K562 (cell line): ENCODE measurements at regions not wholly inside any gene's neighbourhood (a gene's known extent, or its start where the extent isn't known, plus 50 kb on each side); places are given as distances from the start of the nearest gene placed in this dataset.

ENCODE experiments used
- CREM ChIP-seq: IDR thresholded peaks from 2 replicates; pipeline ENCODE4 v1.6.1; 2014; ENCODE audit warnings: antibody characterized with exemption, low read depth
- EZH2 ChIP-seq: IDR thresholded peaks from 2 replicates; pipeline ENCODE4 v1.6.1; 2012; ENCODE audit warnings: low read depth, mild to moderate bottlenecking, inconsistent platforms, low read length, borderline replicate concordance
- FOS ChIP-seq: IDR thresholded peaks from 3 replicates; pipeline ENCODE4 v1.6.1; 2011; ENCODE audit not compliant: insufficient read length; ENCODE audit errors: extremely low read depth
- HMG20B ChIP-seq: fragments of 250-450 bp; sonication (Bioruptor Pico); IDR thresholded peaks from 2 replicates; pipeline ENCODE4 v1.5.0; 2021; ENCODE audit warnings: mild to moderate bottlenecking
- RNF2 ChIP-seq: sonication (generic); IDR thresholded peaks from 2 replicates; pipeline ENCODE4 v1.6.1; 2016
- SMARCB1 ChIP-seq: IDR thresholded peaks from 2 replicates; pipeline ENCODE4 v1.6.1; 2011; ENCODE audit warnings: improper control_type of control experiment, low read depth; ENCODE audit not compliant: insufficient read length
- SOX6 ChIP-seq: fragments of 450-650 bp; IDR thresholded peaks from 2 replicates; pipeline ENCODE4 v1.6.1; 2014; ENCODE audit warnings: mild to moderate bottlenecking
- ZKSCAN8 ChIP-seq: fragments of 200-800 bp; sonication (Bioruptor generic); IDR thresholded peaks from 2 replicates; pipeline ENCODE4 v1.6.1; 2016; ENCODE audit warnings: missing genetic modification characterization, missing compliant biosample characterization
- ZNF143 ChIP-seq: sonication (generic); formaldehyde crosslinking; IDR thresholded peaks from 2 replicates; pipeline ENCODE4 v1.9.0; 2022; ENCODE audit warnings: mild to moderate bottlenecking, missing genetic modification reagents
- ZNF696 ChIP-seq: fragments of 250-450 bp; sonication (Bioruptor Pico); conservative IDR thresholded peaks from 2 replicates; pipeline ENCODE4 v1.4.0; 2020; ENCODE audit warnings: mild to moderate bottlenecking, moderate library complexity
- ZNF778 ChIP-seq: fragments of 450-650 bp; formaldehyde crosslinking; IDR thresholded peaks from 2 replicates; pipeline ENCODE4 v1.4.0; 2020; ENCODE audit warnings: mild to moderate bottlenecking, moderate library complexity
- TF ChIP-seq, protein P1 (sequence below), 2 experiments: fragments of 450-650 bp in 1 of 2; sonication (generic) in 1 of 2; formaldehyde crosslinking in 1 of 2; IDR thresholded peaks; 2 replicates each; pipeline versions ENCODE4 v1.7.1 to v1.9.0; 2016 to 2022; ENCODE audit warnings: inconsistent platforms in 1 of 2, mild to moderate bottlenecking in 1 of 2, missing genetic modification reagents in 1 of 2
- TF ChIP-seq, protein P2 (sequence below): fragments of 450-650 bp; conservative IDR thresholded peaks from 2 replicates; pipeline ENCODE4 v1.6.1; 2016; ENCODE audit warnings: missing genetic modification characterization, low read depth, mild to moderate bottlenecking, control low read depth, missing compliant biosample characterization
- TF ChIP-seq, protein P3 (sequence below): fragments of 450-650 bp; IDR thresholded peaks from 2 replicates; pipeline ENCODE4 v1.6.1; 2014; ENCODE audit warnings: low read depth, mild to moderate bottlenecking, moderate library complexity, borderline replicate concordance

GRCh38 chr15:95170561-95171380, 939.4 kb downstream of the MCTP2 start (continued):
- TF ChIP-seq, protein P1, sequence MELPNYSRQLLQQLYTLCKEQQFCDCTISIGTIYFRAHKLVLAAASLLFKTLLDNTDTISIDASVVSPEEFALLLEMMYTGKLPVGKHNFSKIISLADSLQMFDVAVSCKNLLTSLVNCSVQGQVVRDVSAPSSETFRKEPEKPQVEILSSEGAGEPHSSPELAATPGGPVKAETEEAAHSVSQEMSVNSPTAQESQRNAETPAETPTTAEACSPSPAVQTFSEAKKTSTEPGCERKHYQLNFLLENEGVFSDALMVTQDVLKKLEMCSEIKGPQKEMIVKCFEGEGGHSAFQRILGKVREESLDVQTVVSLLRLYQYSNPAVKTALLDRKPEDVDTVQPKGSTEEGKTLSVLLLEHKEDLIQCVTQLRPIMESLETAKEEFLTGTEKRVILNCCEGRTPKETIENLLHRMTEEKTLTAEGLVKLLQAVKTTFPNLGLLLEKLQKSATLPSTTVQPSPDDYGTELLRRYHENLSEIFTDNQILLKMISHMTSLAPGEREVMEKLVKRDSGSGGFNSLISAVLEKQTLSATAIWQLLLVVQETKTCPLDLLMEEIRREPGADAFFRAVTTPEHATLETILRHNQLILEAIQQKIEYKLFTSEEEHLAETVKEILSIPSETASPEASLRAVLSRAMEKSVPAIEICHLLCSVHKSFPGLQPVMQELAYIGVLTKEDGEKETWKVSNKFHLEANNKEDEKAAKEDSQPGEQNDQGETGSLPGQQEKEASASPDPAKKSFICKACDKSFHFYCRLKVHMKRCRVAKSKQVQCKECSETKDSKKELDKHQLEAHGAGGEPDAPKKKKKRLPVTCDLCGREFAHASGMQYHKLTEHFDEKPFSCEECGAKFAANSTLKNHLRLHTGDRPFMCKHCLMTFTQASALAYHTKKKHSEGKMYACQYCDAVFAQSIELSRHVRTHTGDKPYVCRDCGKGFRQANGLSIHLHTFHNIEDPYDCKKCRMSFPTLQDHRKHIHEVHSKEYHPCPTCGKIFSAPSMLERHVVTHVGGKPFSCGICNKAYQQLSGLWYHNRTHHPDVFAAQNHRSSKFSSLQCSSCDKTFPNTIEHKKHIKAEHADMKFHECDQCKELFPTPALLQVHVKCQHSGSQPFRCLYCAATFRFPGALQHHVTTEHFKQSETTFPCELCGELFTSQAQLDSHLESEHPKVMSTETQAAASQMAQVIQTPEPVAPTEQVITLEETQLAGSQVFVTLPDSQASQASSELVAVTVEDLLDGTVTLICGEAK (IDR thresholded peaks at IDR 0.05): 0 out of 2 replicates have a peak, but pooled peaks have one; percentile 32
- TF ChIP-seq, protein P1 (CRISPR knock-in tag; IDR thresholded peaks at IDR 0.05): no peak
- TF ChIP-seq, protein P2, sequence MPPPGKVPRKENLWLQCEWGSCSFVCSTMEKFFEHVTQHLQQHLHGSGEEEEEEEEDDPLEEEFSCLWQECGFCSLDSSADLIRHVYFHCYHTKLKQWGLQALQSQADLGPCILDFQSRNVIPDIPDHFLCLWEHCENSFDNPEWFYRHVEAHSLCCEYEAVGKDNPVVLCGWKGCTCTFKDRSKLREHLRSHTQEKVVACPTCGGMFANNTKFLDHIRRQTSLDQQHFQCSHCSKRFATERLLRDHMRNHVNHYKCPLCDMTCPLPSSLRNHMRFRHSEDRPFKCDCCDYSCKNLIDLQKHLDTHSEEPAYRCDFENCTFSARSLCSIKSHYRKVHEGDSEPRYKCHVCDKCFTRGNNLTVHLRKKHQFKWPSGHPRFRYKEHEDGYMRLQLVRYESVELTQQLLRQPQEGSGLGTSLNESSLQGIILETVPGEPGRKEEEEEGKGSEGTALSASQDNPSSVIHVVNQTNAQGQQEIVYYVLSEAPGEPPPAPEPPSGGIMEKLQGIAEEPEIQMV: no peak
- TF ChIP-seq, protein P3, sequence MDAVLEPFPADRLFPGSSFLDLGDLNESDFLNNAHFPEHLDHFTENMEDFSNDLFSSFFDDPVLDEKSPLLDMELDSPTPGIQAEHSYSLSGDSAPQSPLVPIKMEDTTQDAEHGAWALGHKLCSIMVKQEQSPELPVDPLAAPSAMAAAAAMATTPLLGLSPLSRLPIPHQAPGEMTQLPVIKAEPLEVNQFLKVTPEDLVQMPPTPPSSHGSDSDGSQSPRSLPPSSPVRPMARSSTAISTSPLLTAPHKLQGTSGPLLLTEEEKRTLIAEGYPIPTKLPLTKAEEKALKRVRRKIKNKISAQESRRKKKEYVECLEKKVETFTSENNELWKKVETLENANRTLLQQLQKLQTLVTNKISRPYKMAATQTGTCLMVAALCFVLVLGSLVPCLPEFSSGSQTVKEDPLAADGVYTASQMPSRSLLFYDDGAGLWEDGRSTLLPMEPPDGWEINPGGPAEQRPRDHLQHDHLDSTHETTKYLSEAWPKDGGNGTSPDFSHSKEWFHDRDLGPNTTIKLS: no peak
- TF ChIP-seq ZNF696 (no peak), RNF2 (peak; percentile 89), HMG20B (CRISPR knock-in tag) (no peak), ZNF778 (CRISPR knock-in tag) (no peak), ZNF143 (no peak), SOX6 (peak; percentile 91), ZKSCAN8 (CRISPR knock-in tag) (0 out of 2 replicates have a peak, but pooled peaks have one; percentile 32), SMARCB1 (no peak), FOS (no peak), CREM (peak; percentile 67; the same call in 1 of the 2 replicates), EZH2 (no peak)
